SK-MEL-5 (cell line): ENCODE measurements at regions not wholly inside any gene's neighbourhood (a gene's known extent, or its start where the extent isn't known, plus 50 kb on each side); places are given as distances from the start of the nearest gene placed in this dataset.
"Not testable (repeated sequence)": the region's sequence is repeated elsewhere in the genome, so short reads cannot be mapped to it uniquely, and the experiment has no call there.

Experiments used
- DNase-seq: peaks from one replicate; pipeline ENCODE4 v3.0.0-alpha.2; 2016; ENCODE audit warnings: low read depth, low spot score
- in situ Hi-C: cut with HindIII; loops from 2 replicates; pipeline ENCODE4 v1.10.0; 2016; ENCODE audit warnings: low sequenced_read_pairs, high pct_unique_total_duplicates, low pct_unique_long_range_greater_than_20kb

DNA sequence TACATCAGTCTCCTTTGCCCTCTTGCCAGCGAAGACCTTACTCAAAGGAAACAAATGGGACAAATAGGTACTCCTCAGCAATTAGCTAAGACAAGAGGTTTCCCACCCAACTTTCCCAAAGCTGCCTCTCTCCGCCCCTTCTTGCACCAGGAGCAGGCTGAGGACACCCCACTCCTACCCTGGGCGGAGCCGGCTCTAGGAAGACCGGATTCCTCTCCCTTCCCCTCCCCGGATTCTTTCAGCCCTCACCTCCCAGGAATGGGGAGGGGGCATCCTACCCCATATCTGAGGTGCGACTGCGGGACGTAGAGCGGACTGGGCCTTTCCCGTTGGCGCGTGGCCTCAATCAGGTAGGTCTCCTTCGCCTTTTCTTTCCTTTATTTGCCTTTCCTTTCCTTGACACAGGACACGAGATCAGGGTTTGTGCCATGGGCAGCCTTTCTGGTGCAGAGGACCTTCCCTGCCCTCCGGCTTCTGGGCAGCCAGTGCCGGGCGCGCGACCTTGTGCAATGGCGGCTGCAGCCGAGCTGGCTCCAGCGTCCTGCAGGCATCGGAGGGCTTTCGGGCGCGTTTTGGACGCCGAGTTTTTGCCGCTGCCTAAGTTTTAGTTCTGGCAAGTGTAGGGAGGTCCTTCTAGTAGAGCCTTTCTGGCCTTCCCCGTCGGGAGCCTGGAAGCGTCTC, 279.9 kb downstream of the PLS3 start:
- in situ Hi-C loops, DNase-seq: not testable (repeated sequence)

DNA sequence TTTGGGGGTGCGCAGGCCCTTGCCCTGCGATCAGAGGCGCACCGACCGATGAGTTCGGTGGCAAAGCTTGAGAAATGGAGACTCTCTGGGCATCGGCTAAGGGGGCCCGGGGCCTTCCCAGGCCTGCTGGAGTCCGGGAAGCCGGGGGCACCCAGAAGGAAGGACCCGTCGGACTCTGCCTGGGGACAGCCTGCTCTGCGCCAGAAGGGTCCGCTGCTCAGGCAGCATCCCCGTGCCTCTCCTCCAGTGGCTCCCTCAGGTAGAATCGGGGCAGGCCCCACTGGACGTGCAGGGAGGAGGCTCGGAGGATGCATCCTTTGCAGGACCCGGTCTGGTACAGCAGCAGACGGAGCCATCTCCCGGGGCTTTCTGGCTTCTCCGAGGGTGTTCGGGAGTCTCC, 290.0 kb downstream of the PLS3 start:
- in situ Hi-C loops, DNase-seq: not testable (repeated sequence)

DNA sequence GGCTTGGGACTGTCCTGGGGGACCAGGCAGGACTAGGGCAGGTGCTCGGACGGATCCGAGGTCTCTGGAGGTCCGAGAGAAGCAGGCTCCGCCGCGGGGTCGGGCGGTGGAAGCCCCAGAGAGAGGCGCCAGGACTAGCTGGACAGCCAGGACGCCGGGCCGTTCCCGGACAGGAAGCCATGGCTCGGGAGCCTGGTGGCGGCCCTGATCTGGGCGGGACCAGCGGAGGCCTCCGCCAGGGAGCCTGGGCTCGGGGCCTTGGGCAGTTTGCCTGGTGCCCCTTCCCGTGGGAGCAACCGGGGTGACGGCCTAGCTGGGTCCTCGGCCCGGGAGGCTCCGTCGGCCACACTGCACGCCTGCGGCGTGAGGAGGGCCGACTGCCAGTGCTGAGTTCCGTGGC, 292.3 kb downstream of the PLS3 start:
- in situ Hi-C loops, DNase-seq: not testable (repeated sequence)

DNA sequence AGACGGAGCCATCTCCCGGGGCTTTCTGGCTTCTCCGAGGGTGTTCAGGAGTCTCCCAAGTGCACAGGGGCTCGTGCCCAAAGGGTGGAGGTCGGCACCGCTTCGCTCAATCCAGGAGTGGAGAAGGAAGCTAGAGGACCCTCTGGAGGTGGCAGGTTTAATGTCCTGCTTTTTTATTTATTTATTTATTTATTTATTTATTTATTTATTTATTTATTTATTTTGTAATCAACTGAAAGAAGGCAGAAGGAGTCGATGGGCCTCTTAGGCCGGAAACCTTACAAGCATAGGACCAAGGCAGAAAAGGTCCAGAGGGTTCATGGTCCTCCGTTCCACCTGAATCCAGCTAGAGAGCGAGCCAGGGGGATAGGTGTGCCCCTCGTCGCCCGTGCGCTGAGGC, 289.4 kb upstream of the AGTR2 start:
- DNase-seq, in situ Hi-C loops: not testable (repeated sequence)

DNA sequence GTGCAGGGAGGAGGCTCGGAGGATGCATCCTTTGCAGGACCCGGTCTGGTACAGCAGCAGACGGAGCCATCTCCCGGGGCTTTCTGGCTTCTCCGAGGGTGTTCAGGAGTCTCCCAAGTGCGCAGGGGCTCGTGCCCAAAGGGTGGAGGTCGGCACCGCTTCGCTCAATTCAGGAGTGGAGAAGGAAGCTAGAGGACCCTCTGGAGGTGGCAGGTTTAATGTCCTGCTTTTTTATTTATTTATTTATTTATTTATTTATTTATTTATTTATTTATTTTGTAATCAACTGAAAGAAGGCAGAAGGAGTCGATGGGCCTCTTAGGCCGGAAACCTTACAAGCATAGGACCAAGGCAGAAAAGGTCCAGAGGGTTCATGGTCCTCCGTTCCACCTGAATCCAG, 286.4 kb upstream of the AGTR2 start:
- DNase-seq, in situ Hi-C loops: not testable (repeated sequence)

DNA sequence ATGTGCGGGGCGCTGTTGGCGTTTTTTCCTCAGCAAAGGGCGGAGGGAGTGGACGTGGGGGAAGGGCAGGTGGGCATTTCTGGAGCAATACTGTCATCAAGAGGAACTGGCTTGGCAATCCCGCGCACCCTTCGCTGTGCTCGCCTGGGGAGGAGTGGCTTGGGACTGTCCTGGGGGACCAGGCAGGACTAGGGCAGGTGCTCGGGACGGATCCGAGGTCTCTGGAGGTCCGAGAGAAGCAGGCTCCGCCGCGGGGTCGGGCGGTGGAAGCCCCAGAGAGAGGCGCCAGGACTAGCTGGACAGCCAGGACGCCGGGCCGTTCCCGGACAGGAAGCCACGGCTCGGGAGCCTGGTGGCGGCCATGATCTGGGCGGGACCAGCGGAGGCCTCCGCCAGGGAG, 282.5 kb upstream of the AGTR2 start:
- in situ Hi-C loops = not testable (repeated sequence)

DNA sequence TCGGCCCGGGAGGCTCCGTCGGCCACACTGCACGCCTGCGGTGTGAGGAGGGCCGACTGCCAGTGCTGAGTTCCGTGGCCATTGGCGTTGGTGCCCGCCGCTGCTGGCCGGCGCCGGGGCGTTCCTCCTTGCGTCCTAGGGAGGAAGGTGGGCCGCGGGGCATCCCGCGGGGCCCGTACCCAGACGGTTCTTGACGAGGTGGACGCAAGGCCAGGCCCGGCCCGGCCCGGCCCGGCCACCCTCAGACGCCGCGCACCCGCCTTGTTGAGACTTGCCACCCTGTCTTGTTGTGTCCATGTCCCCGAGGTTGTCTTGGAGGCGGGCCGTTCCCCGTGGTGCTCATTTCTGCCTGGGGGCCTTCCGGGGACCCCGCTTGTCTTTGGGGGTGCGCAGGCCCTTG, 282.0 kb upstream of the AGTR2 start:
- in situ Hi-C loops, DNase-seq: not testable (repeated sequence)

More for the DNA sequence above, 282.5 kb upstream of the AGTR2 start:
- not testable (repeated sequence) for DNase-seq

DNA sequence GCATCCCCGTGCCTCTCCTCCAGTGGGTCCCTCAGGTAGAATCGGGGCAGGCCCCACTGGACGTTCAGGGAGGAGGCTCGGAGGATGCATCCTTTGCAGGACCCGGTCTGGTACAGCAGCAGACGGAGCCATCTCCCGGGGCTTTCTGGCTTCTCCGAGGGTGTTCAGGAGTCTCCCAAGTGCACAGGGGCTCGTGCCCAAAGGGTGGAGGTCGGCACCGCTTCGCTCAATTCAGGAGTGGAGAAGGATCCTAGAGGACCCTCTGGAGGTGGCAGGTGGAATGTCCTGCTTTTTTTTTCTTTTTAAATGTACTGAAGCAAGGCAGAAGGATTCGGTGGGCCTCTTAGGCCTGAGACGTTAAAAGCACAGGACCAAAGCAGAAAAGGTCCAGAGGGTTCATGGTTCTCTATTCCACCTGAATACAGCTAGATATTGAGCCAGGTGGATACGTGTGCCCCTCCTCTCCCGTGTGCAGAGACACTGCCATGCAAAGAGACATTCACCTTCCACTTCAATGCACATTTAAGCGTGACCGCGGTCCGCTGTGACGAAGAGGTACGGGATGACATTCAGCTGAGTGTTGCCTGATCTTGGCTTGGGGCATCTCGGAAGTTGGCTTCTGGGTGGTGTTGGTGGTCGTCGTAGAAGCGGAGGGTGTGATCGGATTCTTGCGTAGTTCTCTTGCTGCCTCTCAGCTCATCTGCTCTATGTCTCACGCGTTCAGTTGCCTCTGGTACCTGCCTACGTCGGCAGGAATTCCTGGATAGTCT, 281.2 kb upstream of the AGTR2 start:
- no peak for DNase-seq
- in situ Hi-C loops = no loop called here

DNA sequence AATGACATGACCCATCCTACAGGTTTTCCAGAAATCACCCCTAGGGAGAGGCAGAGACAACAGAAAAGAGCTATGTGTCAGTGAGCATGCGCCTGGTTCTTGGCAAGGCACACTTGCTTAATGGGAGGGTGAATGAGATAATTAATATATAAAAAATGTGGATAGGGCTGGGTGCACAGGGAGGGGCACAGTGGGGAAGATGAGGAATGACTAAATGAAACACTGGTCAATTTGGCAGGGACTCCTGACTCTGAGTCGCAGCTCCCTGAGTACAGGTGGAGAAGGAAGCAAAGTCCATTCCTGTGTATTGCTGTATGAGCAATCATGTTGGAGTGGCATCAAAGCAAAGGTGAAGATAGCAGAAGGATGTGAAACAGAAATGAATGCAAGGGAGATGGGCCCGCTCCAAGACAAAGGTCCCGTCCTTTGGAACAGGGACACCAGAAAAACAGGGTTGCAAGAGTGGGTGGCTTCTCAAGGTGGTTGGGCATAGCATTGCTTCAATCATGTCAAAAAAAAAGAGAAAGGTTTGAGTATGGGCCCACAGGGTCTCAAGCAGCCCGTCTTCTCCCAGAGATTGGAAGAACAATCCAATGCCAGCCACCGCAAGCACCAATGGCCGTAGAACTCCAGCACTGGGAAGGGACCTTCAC, 278.4 kb upstream of the AGTR2 start:
- in situ Hi-C loops = no loop called here
- DNase-seq = no peak

DNA sequence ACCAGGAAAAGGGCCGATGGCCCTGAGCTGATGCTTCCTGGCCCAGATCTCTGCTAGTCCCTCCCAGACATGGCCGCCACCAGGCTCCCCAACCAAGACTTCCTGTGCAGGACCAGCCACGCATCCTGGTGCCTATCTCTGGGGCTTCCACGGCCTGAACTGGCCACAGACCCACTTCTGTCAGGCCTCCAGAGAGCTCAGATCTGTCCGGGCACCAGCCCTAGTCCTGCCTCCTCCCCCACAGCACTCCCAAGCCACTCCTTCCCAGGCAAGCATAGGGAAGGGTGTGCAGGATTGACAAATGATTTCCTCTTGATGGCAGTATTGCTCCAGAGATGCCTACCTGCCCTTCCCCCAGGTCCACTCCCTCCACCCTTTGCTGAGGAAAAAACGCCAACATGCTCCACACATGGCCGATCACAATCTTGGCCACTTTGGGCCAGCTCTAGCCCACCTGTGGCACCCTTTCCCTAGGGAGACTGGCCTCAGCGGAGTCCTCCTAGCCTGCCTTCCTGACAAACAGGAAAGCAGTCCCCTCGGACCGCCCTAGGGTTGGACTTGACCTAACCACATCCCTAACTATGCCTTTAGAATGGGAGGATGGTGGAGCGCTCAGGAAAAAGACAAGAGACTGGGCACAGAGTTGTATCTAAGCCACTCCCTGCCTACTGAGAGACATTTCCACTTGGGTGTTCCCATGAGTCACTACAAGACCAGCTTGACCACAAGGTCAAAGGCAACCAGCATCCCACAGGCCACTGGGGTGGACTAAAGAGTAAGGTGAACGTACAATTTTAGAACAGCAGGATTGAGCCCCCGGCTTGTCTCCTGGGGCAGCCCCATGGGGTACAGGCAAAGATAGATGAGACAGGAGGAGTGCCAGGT, 277.5 kb upstream of the AGTR2 start:
- peak; percentile 29 for DNase-seq
- in situ Hi-C loops = no loop called here

DNA sequence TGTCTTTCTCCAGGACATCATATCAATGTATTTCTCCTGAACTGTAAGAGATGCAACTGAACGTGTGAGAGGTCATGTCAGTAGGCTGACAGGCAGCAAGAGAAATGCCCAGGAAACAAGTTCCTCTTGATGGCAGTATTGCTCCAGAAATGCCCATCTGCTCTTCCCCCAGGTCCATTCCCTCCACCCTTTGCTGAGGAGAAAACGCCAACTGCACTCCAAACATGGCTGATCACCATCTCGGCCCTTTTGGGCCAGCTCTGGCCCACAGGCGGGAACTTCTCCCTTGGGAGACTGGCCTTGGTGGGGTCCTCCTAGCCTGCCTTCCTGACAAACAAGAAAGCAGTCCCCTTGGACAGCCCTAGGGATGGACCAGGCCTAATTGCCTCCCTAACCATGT, 276.5 kb upstream of the AGTR2 start:
- in situ Hi-C loops = no loop called here
- DNase-seq = peak; percentile 25

DNA sequence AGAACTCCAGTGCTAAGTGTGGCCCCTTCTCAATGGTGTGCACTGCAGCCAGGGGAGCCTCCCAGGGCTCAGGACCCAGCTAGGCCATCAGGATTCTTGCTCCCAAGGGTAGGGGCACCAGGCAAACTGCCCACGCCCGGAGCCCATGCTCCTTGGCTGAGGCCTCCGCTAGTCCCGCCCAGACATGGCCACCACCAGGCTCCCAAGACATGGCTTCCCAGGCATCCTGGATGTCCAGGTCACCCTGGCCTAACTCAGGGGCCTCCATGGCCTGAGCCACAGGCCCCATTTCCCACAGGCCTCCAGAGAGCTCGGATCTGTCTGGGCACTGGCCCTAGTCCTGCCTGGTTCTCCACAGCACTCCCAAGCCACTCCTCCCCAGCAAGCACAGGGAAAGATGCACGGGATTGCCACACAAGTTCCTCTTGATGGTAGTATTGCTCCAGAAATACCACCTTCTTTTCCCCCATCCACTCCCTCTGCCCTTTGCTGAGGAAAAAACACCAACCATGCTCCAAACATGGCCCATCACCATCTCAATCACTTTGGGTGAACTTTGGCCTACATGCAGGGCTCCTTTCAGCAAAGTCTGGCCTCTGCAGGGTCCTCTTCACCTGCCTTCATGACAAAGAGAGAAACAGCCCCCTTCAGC, 274.7 kb upstream of the AGTR2 start:
- no peak for DNase-seq
- in situ Hi-C loops = no loop called here

DNA sequence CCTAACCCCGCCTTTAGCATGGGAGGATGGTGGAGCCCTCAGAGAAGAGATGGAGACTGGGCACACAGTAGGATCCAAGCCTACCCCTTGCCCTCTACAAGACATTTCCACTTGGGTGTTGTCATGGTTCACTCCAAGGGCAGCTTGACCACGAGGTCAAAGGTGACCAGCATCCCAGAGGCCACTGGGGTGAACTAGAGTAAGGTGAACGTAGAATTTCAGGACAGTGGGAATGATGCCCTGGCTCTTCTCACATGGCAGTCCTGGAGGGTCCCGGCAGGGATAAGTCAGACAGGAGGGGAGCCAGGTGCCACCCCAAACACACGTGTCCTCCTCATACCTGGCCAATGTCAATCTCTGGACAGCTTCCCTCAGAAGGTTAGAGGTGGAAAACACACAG, 274.2 kb upstream of the AGTR2 start:
- in situ Hi-C loops = no loop called here
- no peak for DNase-seq

DNA sequence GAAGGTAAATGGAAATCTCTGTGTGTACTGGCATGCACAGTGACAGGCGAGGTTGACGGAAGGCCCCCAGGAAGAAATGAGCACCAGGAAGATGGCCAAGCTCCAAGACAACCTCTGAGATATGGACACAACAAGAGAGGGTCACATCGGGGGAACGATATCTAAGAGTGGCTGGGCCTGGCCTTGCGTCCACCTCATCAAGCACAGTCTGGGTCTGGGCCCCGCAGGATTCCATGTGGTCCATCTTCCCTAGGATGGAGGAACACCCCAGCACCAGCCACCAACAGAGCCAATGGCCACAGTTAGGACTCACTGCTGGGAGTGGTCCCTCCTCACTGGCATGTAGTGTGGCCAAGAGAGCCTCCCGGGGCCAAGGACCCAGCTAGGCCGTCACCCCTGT, 272.6 kb upstream of the AGTR2 start:
- no peak for DNase-seq
- in situ Hi-C loops = no loop called here

DNA sequence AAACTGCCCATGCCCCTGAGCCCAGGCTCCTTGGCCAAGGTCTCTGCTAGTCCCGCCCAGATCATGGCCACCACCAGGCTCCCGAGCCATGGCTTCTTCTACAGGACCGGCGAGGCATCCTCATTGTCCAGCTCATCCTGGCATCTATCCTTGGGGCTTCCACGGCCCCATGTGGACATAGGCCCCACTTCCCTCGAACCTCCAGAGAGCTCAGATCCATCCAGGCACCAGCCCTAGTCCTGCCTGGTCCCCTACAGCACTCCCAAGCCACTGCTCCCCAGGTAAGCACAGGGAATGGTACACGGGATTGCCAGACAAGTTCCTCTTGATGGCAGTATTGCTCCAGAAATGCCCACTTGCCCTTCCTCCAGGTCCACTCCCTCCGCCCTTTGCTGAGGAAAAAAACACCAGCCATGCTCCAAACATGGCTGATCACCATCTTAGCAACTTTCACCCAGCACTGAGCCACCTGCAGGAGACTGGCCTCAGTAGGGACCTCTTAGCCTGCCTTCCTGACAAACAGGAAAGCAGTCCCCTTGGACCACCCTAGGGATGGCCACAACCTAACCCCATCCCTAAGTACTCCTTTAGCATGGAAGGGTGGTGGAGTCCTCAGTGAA, 272.1 kb upstream of the AGTR2 start:
- in situ Hi-C loops = no loop called here

DNA sequence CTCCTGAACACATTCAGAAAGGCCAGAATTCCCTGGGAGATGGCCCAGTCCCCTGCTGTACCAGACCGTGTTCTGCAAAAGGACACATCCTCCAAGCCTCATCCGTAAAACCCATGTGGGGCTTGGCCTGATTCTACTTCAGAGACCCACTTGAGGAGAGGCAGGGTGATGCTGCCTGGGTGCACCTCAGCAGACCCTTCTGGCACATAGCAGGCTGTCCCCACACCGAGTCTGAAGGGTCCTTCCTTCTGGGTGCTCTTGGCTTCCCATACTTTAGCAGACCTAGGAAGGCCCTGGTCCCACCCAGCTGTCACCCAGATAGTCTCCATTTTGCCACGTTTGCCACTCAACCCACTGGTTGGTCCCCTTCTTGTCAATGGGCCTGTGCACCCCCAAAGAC, 270.1 kb upstream of the AGTR2 start:
- in situ Hi-C loops = no loop called here
- DNase-seq = no peak

More for the DNA sequence above, 272.1 kb upstream of the AGTR2 start:
- DNase-seq = peak; percentile 22

DNA sequence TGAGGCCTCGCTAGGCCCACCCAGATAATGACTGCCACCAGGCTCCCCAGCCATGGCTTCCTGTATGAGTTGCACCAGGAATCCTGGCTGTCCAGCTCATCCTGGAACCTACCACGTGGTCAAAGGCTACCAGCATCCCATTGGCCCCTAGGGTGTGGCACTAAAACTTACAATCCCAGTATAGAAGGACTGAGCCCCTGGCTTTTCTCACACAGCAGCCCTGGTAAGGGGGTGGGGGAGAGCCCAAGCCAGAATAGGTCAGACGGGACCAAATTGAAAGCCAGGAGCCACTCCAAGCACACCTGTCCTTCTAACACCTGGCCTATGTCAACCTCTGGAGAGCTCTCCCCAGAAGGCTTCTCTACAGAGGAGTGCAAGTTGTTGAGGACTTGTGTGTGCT, 269.3 kb upstream of the AGTR2 start:
- in situ Hi-C loops = no loop called here

More for the DNA sequence above, 269.3 kb upstream of the AGTR2 start:
- DNase-seq = no peak
